Activated T-helper 17 cell treated with anti-CD3 and anti-CD28 coated beads, Interleukin-2, amount 50 U/mL, for 72 hours (primary cell): ENCODE measurements at regions not wholly inside any gene's neighbourhood (a gene's known extent, or its start where the extent isn't known, plus 50 kb on each side); places are given as distances from the start of the nearest gene placed in this dataset.

Experiments used
- ATAC-seq: fragments of 150-1000 bp; cut with Tn5 transposase; replicated peaks from 2 replicates; pipeline ENCODE4 v1.10.0; 2021; ENCODE audit warnings: mild to moderate bottlenecking, moderate library complexity
- H3K27ac Mint-ChIP-seq: one replicate; pipeline ENCODE4 v1.8.0; 2022; ENCODE audit warnings: mixed read lengths
- H3K27me3 Mint-ChIP-seq: one replicate; pipeline ENCODE4 v1.8.0; 2022; ENCODE audit warnings: mixed read lengths
- H3K36me3 Mint-ChIP-seq: one replicate; pipeline ENCODE4 v1.8.0; 2022; ENCODE audit warnings: low read depth, mild to moderate bottlenecking, mixed read lengths
- H3K4me1 Mint-ChIP-seq: one replicate; pipeline ENCODE4 v1.8.0; 2022; ENCODE audit warnings: mixed read lengths
- H3K4me3 Mint-ChIP-seq: one replicate; pipeline ENCODE4 v1.8.0; 2022; ENCODE audit warnings: mild to moderate bottlenecking, mixed read lengths
- H3K9me3 Mint-ChIP-seq: one replicate; pipeline ENCODE4 v1.8.0; 2022; ENCODE audit warnings: mixed read lengths

DNA sequence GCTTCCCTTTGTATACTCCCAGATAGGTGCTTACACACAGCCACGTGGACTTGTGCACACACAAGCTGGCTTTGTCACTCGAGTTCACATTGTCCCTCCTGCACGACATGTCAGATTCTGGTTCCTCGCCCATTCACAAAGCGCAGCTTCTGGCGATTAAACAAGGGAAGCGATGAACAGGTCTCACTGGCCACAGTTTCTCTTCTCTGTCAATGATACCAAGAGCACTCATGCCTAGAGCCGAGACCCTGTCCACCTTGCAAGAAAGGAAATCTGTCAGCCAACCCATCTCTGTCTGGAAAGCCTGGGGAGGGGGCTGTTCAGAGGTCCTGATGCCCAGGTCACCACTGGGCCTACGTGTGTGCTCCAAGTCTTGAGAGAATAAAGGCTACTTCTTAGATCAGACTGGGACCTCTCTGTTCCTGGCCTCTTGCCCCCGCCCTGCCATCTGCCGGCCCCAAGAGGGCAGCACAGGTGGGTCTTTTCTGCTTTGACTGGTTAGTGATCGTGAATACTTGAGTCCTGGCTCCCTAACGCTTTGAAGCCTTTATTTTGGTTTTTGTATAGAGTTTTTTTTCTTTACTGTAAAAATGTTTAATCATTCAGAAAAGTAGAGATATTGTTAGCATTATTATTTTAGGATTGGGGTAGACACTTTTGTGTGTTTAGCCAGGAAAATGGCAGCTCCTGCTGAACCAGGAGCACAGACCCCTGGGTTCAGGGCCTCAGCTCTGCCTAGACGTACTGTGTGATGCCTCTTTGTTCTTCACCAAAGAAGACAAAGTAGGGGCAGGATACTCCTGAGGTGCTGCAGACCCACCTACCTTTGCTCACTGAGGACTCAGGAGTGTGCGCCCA is 104.7 kb downstream of the MRM1 start:
- Mint-ChIP-seq H3K27me3 (peaks cover 22% of the 10 kb centered on the region), H3K36me3 (no peaks in the 10 kb centered on the region), H3K4me1 (no peaks in the 10 kb centered on the region), H3K4me3 (no peak overlapping the region), H3K9me3 (no peaks in the 10 kb centered on the region), H3K27ac (no peak overlapping the region)
- ATAC-seq, result peak; percentile 83

- no peaks in the 10 kb centered on the region for H3K36me3 Mint-ChIP-seq
- H3K9me3 Mint-ChIP-seq, result no peaks in the 10 kb centered on the region
- no peak for ATAC-seq
- peaks cover 13% of the 10 kb centered on the region for H3K27me3 Mint-ChIP-seq
- no peak overlapping the region for H3K4me3 Mint-ChIP-seq
- no peak overlapping the region for H3K27ac Mint-ChIP-seq
- no peaks in the 10 kb centered on the region for H3K4me1 Mint-ChIP-seq
Measured at GRCh38 chr17:36707904-36708303, 106.5 kb downstream of the MRM1 start.

- no peak for ATAC-seq
- H3K27me3 Mint-ChIP-seq, result no peaks in the 10 kb centered on the region
- H3K9me3 Mint-ChIP-seq, result no peaks in the 10 kb centered on the region
- no peak overlapping the region for H3K27ac Mint-ChIP-seq
- H3K4me3 Mint-ChIP-seq, result no peak overlapping the region
- no peaks in the 10 kb centered on the region for H3K36me3 Mint-ChIP-seq
- no peaks in the 10 kb centered on the region for H3K4me1 Mint-ChIP-seq
Measured at GRCh38 chr17:36714789-36715188, 113.4 kb downstream of the MRM1 start.

GRCh38 chr17:36715951-36716350 is 114.6 kb downstream of the MRM1 start:
- H3K27me3 Mint-ChIP-seq, result no peaks in the 10 kb centered on the region
- no peaks in the 10 kb centered on the region for H3K9me3 Mint-ChIP-seq
- no peaks in the 10 kb centered on the region for H3K4me1 Mint-ChIP-seq
- no peak overlapping the region for H3K4me3 Mint-ChIP-seq
- H3K27ac Mint-ChIP-seq, result no peak overlapping the region
- no peaks in the 10 kb centered on the region for H3K36me3 Mint-ChIP-seq
- ATAC-seq, result no peak

DNA sequence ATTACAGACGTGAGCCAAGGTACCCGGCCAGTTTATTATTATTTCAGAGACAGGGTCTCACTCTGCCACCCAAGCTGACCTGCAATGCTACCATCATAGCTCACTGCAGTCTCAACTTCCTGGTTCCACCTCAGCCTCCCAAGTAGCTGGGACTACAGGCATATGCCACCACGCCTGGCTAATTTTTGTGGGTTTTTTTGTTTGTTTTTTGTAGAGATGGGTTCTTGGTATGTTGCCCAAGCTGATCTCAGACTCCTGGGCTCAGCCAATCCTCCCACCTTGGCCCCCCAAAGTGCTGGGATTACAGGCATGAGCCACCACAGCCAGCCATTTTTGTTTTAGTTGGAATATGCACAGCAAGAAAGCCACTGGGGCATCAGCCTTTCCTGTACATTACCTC is 115.7 kb downstream of the MRM1 start:
- no peaks in the 10 kb centered on the region for H3K27me3 Mint-ChIP-seq
- no peak for ATAC-seq
- H3K4me1 Mint-ChIP-seq, result peaks cover 5% of the 10 kb centered on the region
- H3K4me3 Mint-ChIP-seq, result no peak overlapping the region
- H3K9me3 Mint-ChIP-seq, result no peaks in the 10 kb centered on the region
- H3K27ac Mint-ChIP-seq, result no peak overlapping the region
- no peaks in the 10 kb centered on the region for H3K36me3 Mint-ChIP-seq

DNA sequence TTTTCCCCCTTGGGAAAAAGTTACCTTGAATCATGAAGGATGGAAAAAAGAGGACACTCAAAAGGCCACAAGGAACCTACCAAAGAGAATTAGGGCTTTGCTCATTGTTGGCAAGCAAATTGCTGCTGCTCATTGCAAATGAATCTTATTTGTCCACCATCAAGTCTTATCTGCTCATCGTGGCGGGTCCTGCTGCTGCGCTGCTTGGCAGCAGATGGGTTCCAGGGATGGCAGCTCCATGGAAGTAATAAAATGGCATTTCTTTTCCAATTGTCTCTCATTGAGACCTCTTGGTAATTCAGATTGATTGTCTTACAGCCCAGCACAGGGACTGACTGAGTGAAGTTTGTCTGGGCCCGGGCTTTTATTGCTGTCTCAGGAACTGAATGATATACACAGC is 118.7 kb downstream of the MRM1 start:
- Mint-ChIP-seq H3K27me3 (no peaks in the 10 kb centered on the region), H3K4me3 (peak overlapping the region; percentile 79), H3K4me1 (peaks cover 15% of the 10 kb centered on the region), H3K9me3 (no peaks in the 10 kb centered on the region), H3K27ac (peak overlapping the region; percentile 87), H3K36me3 (peaks cover 7% of the 10 kb centered on the region)
- no peak for ATAC-seq

- H3K36me3 Mint-ChIP-seq, result peaks cover 7% of the 10 kb centered on the region
- no peaks in the 10 kb centered on the region for H3K9me3 Mint-ChIP-seq
- H3K27ac Mint-ChIP-seq, result peak overlapping the region; percentile 87
- H3K27me3 Mint-ChIP-seq, result no peaks in the 10 kb centered on the region
- peaks cover 25% of the 10 kb centered on the region for H3K4me1 Mint-ChIP-seq
- ATAC-seq, result peak; percentile 75
- H3K4me3 Mint-ChIP-seq, result peak overlapping the region; percentile 79
Measured at GRCh38 chr17:36721560-36722120, 120.3 kb downstream of the MRM1 start.

GRCh38 chr17:36722121-36722902 is 120.9 kb downstream of the MRM1 start:
- peak overlapping the region; percentile 79 for H3K4me3 Mint-ChIP-seq
- peak overlapping the region; percentile 87 for H3K27ac Mint-ChIP-seq
- no peaks in the 10 kb centered on the region for H3K9me3 Mint-ChIP-seq
- H3K36me3 Mint-ChIP-seq, result peaks cover 7% of the 10 kb centered on the region
- ATAC-seq, result peak; percentile 94
- H3K27me3 Mint-ChIP-seq, result no peaks in the 10 kb centered on the region
- H3K4me1 Mint-ChIP-seq, result peaks cover 30% of the 10 kb centered on the region

DNA sequence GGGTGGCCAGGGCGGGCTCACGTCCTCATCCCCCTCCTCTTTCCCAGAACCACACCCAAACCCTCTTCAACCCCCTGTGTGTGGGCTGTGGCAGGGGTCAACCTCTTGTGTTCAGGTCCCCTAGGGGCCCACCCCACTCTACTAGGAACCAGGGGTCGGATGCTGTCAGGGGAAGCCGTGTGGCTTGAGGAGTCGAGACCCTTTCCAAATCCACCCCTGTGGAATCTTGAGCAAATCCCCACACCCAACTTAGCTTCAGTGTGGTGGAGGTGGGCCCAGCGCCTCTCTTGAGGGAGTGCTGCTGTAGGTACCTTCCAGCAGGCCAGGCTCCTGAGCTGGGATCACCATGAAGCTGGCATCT is 121.5 kb downstream of the MRM1 start:
- Mint-ChIP-seq H3K4me1 (peaks cover 33% of the 10 kb centered on the region), H3K27ac (peak overlapping the region; percentile 87), H3K36me3 (peaks cover 7% of the 10 kb centered on the region), H3K4me3 (peak overlapping the region; percentile 79), H3K9me3 (no peaks in the 10 kb centered on the region), H3K27me3 (no peaks in the 10 kb centered on the region)
- no peak for ATAC-seq

GRCh38 chr17:36723459-36724025 is 122.2 kb downstream of the MRM1 start:
- ATAC-seq, result no peak
- peaks cover 39% of the 10 kb centered on the region for H3K4me1 Mint-ChIP-seq
- H3K4me3 Mint-ChIP-seq, result peak overlapping the region; percentile 79
- H3K36me3 Mint-ChIP-seq, result peaks cover 7% of the 10 kb centered on the region
- H3K27me3 Mint-ChIP-seq, result no peaks in the 10 kb centered on the region
- peak overlapping the region; percentile 87 for H3K27ac Mint-ChIP-seq
- H3K9me3 Mint-ChIP-seq, result no peaks in the 10 kb centered on the region

GRCh38 chr17:36726199-36726598 is 124.8 kb downstream of the MRM1 start:
- H3K27ac Mint-ChIP-seq, result peak overlapping the region; percentile 30
- H3K4me3 Mint-ChIP-seq, result peak overlapping the region; percentile 31

GRCh38 chr17:36727052-36727451 is 125.7 kb downstream of the MRM1 start:
- peaks cover 7% of the 10 kb centered on the region for H3K36me3 Mint-ChIP-seq
- peak overlapping the region; percentile 80 for H3K27ac Mint-ChIP-seq
- peaks cover 36% of the 10 kb centered on the region for H3K4me1 Mint-ChIP-seq
- H3K9me3 Mint-ChIP-seq, result no peaks in the 10 kb centered on the region
- peak overlapping the region; percentile 66 for H3K4me3 Mint-ChIP-seq
- peaks cover under 1% of the 10 kb centered on the region for H3K27me3 Mint-ChIP-seq
- no peak for ATAC-seq

More at GRCh38 chr17:36726199-36726598, 124.8 kb downstream of the MRM1 start:
- no peak for ATAC-seq
- no peaks in the 10 kb centered on the region for H3K27me3 Mint-ChIP-seq
- peaks cover 7% of the 10 kb centered on the region for H3K36me3 Mint-ChIP-seq
- peaks cover 41% of the 10 kb centered on the region for H3K4me1 Mint-ChIP-seq
- H3K9me3 Mint-ChIP-seq, result no peaks in the 10 kb centered on the region

DNA sequence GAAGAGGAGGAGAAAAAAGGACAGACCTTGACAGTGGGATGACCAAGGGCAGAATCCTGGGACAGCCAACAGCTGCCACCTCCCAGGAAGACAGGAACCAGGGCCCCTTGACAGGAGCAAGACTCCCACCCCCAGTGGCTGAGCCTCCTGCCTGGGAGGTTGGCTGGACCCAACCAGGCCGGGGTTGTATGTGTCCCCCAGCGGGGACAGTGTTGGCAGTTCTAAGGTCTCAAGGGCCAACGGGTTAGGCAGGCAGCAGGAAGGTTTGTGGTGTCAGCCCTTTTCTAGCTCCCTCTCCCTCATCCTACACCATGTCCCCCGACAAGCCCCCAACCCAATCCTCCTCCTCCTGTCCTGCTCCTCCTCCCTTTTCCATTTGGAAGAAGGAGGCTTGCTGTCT is 126.2 kb downstream of the MRM1 start:
- H3K36me3 Mint-ChIP-seq, result peaks cover 7% of the 10 kb centered on the region
- peaks cover 6% of the 10 kb centered on the region for H3K27me3 Mint-ChIP-seq
- H3K4me1 Mint-ChIP-seq, result peaks cover 36% of the 10 kb centered on the region
- no peaks in the 10 kb centered on the region for H3K9me3 Mint-ChIP-seq
- ATAC-seq, result no peak
- peak overlapping the region; percentile 80 for H3K27ac Mint-ChIP-seq
- peak overlapping the region; percentile 66 for H3K4me3 Mint-ChIP-seq
